GM18498 (cell line): ENCODE measurements at regions not wholly inside any gene's neighbourhood (a gene's known extent, or its start where the extent isn't known, plus 50 kb on each side); places are given as distances from the start of the nearest gene placed in this dataset.
"Not testable (repeated sequence)": the region's sequence is repeated elsewhere in the genome, so short reads cannot be mapped to it uniquely, and the experiment has no call there.

ENCODE experiments used
- ATAC-seq: cut with Tn5 transposase; IDR thresholded peaks from one replicate; pipeline ENCODE4 v1.9.1; 2021; ENCODE audit warnings: mild to moderate bottlenecking, moderate library complexity; ENCODE audit not compliant: unreplicated experiment

DNA sequence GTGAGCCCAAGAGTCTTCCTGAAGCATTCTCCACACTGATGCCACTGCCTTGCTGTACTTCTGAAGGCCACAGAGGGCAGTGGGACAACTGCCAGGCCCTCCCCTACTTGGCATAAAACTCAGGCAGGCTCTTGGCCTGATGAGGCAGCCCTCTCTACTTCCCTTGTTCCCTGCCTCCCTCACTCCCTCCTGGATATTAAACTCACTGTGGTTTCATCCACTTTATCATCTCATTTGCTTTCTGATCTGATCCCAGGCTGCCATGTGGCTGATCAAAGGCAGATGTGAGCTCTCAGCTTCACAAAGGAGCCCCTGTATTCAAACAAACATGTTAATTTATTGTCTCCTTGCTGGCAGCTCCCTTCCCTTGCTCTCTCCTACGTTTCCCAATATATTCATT is 533.5 kb downstream of the IGSF11 start:
- no peak for ATAC-seq

GRCh38 chr3:118504906-118505305 is 529.7 kb downstream of the IGSF11 start:
- no peak for ATAC-seq

GRCh38 chr3:118505784-118506183 is 528.9 kb downstream of the IGSF11 start:
- no peak for ATAC-seq

GRCh38 chr3:118511402-118511801 is 523.2 kb downstream of the IGSF11 start:
- ATAC-seq, result no peak

GRCh38 chr3:118512301-118512700 is 522.3 kb downstream of the IGSF11 start:
- no peak for ATAC-seq

DNA sequence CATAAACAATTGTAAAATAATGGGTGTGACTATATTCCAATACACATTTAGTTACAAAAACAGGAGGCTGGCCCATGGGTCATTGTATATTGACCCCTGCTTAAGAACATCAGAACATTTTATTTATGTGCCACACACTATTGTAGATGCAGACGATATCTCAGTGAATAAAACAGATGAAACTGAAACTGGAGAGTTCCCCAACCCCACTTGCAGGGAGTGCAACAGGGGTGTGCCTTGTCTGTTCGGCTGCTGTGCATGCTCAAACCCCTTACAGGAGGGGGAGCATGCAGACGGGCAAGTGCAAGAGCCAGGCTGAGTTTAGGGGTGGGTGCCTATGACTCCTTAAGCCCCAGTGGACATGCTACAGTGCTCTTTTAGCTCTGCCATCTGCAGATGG is 509.6 kb downstream of the IGSF11 start:
- ATAC-seq, result no peak

- peak; percentile 73 for ATAC-seq
Measured at GRCh38 chr3:118526758-118527513, 507.7 kb downstream of the IGSF11 start.

DNA sequence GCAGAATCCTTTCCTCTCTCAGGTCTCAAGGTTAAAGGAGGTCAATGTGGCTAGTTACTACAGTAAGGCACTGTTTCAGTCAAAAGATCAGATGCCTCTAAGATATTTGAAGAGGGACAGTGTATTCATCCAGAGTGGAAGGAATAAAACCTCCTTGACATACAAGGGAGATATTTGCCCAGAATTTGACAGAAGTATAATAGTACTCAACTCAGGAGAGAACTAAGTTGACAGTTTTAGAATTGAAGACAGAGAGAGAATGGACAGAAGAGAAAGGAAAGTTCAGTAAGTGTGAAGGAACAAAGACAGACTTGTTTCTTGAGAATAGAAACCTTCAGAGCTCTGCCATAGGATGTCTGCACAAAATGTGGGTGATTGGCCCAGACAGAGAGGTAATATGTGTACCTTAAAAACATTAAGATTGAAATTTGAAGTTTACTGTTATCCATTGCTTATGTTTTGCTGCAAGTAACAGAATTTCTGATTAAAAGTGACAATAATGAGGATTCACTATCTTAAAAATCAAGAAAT is 507.1 kb downstream of the IGSF11 start:
- ATAC-seq, result peak; percentile 41

DNA sequence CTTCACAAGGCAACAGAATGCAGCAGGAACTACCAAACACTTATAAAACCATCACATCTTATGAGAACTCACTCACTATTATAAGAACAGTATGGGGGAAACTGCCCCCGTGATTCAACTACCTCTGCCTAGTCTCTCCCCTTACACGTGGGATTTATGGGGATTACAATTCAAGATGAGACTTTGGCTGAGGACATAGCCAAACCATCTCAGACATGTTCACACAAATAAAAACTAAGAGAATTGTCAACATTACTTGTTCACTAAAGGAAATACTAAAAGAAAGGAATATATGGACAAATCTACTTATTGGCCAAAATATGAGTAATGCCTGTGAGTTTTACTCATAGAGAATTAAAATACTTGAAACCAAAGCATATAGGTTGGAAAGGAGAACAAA is 505.1 kb downstream of the IGSF11 start:
- no peak for ATAC-seq

- ATAC-seq, result no peak
Measured at GRCh38 chr3:118530350-118530922, 504.2 kb downstream of the IGSF11 start.

GRCh38 chr3:118530927-118531356 is 503.7 kb downstream of the IGSF11 start:
- ATAC-seq, result not testable (repeated sequence)

DNA sequence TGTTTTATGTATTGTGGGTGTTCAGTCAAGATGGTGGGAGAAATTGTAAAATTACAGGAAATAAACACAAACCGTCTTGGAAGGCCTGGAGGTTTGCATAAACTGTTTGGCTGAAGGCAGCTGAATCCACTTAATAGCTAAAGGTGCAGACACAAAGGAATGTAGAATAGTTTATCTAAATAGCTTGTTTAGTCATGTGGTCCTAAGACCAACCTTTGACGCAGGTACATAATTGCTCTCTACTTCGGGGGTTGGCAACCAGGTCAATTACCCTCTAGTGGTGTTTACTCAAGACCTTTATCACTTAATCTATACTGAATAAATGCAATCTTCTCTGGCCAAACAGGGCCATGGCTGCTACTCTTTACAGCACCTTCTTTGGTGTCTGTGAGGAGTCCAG is 502.8 kb downstream of the IGSF11 start:
- ATAC-seq, result no peak

DNA sequence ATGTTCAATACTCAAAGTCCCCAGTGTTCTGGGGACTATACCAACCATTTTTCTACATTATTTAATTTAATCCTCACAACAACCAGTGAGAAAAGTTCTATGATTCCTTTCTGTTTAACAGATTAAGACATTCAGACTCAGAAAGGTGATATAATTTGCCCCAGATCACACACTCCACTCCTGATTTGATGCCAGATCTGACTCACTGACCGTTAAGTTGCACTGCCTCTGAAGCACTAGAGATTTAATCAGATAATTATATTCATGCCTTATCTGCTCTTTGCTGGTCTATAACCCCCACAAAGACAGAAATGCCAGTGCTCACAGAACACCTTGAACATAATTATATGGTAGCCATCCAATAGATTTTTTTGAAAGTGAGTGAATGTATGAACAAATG is 501.0 kb downstream of the IGSF11 start:
- ATAC-seq, result no peak

- no peak for ATAC-seq
Measured at GRCh38 chr3:118534519-118534918, 500.1 kb downstream of the IGSF11 start.

DNA sequence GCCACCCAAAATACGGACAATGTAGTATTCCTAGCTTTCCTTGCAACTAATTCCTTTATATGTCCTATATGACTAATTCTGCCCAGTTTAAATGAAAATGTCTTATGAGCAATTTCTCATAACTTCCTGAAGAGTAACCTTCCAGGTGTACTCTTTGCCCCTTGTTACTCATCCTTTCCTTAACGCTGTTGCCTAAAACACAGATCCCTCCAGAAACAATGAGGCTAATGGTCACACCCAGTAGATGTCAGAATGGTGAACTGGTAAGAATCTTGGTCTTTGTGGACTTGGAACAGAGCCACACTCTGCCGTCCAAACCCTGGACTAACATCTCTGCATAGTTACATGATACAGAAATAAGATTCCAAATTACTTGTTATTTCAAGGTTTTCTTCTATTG is 497.9 kb downstream of the IGSF11 start:
- no peak for ATAC-seq

DNA sequence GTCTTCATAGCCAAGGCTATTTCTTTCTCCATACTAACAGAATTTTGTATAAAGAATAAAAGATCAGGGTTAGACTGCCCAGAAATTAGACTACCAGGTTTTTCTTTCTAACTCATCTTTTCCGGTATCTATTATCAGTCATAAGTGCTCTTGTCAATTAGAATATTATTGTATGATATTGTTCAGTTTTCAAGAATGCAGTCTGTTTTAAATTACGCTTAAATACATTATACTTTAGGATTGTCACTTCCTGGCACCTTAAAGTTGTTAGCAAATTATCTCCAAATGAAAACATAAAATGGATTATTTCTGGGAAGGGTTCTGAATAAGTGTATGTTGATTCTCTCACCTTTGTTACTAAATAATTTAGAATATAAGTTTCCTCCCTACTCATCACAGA is 497.2 kb downstream of the IGSF11 start:
- ATAC-seq, result no peak

GRCh38 chr3:118538187-118538586 is 496.5 kb downstream of the IGSF11 start:
- no peak for ATAC-seq

DNA sequence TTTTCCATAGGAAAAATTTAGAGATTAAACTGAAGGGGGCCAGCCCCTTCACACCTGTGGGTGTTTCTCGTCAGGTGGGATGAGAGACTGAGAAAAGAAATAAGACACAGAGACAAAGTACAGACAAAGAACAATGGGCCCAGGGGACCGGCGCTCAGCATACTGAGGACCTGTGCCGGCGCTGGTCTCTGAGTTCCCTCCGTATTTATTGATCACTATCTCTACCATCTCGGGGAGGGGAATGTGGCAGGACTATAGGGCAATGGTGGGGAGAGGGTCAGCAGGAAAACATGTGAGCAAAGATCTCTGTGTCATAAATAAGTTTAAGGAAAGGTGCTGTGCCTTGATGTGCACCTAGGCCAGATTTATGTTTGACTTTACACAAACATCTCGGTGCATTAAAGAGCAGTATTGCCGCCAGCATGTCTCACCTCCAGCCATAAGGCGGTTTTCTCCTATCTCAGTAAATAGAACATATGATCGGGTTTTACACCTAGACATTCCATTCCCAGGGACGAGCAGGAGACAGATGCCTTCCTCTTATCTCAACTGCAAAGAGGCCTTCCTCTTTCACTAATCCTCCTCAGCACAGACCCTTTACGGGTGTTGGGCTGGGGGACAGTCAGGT is 494.7 kb downstream of the IGSF11 start:
- ATAC-seq, result not testable (repeated sequence)

- not testable (repeated sequence) for ATAC-seq
Measured at GRCh38 chr3:118540448-118540821, 494.2 kb downstream of the IGSF11 start.

- no peak for ATAC-seq
Measured at GRCh38 chr3:118540826-118541225, 493.8 kb downstream of the IGSF11 start.

- ATAC-seq, result no peak
Measured at GRCh38 chr3:118541796-118542195, 492.9 kb downstream of the IGSF11 start.

DNA sequence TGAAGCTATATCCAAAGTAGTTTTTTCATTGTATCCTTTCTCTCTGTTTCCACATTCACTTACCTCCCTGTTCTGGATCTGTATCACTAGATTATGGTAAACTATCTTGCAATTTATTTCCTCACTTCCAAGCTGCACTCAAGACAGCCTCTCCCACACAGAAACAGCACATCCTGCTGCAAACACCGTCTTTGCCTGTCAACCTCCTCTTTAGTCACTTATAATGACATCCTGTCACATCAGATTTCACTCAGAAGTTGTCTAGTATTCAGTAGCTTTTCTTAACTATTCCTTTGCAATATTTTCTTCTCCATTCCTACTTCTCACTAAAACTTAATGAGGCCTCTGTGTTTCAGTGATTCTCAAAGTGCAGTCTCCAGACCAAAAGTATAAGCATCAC is 490.8 kb downstream of the IGSF11 start:
- no peak for ATAC-seq
